Sigmoid colon (tissue), 6 donors: ENCODE measurements at regions not wholly inside any gene's neighbourhood (a gene's known extent, or its start where the extent isn't known, plus 50 kb on each side); places are given as distances from the start of the nearest gene placed in this dataset.
A peak's percentile ranks its signal among the peaks of the same experiment; 100 is the strongest.

ENCODE experiments used
- DNase-seq: peaks from one replicate; pipeline ENCODE4 v3.0.0-alpha.2; 2019
- H3K27ac ChIP-seq, 4 donors: fragments of 200-600 bp; sonication (generic); one replicate each; pipeline ENCODE4 v1.5.1; 2016 to 2019; ENCODE audit warnings: mild to moderate bottlenecking in 1 of 4
- H3K27me3 ChIP-seq, 3 donors: fragments of 200-600 bp; sonication (generic); one replicate each; pipeline ENCODE4 v1.5.1; 2019; ENCODE audit warnings: mild to moderate bottlenecking in 1 of 3
- H3K36me3 ChIP-seq, 4 donors: fragments of 200-600 bp; sonication (generic); one replicate each; pipeline ENCODE4 v1.5.1; 2016 to 2019
- H3K4me1 ChIP-seq, 4 donors: fragments of 200-600 bp; sonication (generic); one replicate each; pipeline ENCODE4 v1.5.1; 2017 to 2019
- H3K4me3 ChIP-seq, 4 donors: fragments of 200-600 bp; sonication (generic); one replicate each; pipeline ENCODE4 v1.5.1; 2017 to 2019; ENCODE audit warnings: mild to moderate bottlenecking in 2 of 4, moderate library complexity in 1 of 4
- H3K9me3 ChIP-seq, 4 donors: fragments of 200-600 bp in 3 of 4; sonication (generic) in 3 of 4; one replicate each; pipeline versions ENCODE4 v1.5.1 to v1.6.1; 2013 to 2019
- CTCF ChIP-seq, 4 experiments: fragments of 450-650 bp in 3 of 4; fragments of 200-600 bp in 1 of 4; IDR thresholded peaks; one replicate each; pipeline ENCODE4 v1.5.1; 2016 to 2019; ENCODE audit warnings: antibody characterized with exemption in 4 of 4, mild to moderate bottlenecking in 3 of 4, moderate library complexity in 2 of 4
- EP300 ChIP-seq, 4 donors: sonication (generic); formaldehyde crosslinking; IDR thresholded peaks; one replicate each; pipeline ENCODE4 v1.6.1; 2017; ENCODE audit warnings: antibody characterized with exemption in 4 of 4
- POLR2A ChIP-seq, 2 donors: fragments of 450-650 bp; IDR thresholded peaks; one replicate each; pipeline ENCODE4 v1.6.1; 2016; ENCODE audit warnings: antibody characterized with exemption in 2 of 2, mild to moderate bottlenecking in 2 of 2, moderate library complexity in 2 of 2
- POLR2AphosphoS5 ChIP-seq, 4 donors: sonication (generic); formaldehyde crosslinking; IDR thresholded peaks; one replicate each; pipeline ENCODE4 v1.6.1; 2017; ENCODE audit warnings: antibody characterized with exemption in 4 of 4
- WGBS, 2 donors: extraction: QIAGEN DNeasy Blood & Tissue Kit; methylation state at CpG; one replicate each; pipeline ENCODE4 v1.1.7; 2013; 5-methylcytosine and 5-hydroxymethylcytosine counted together
- intact Hi-C: fragments of 100-400 bp; cut with DNase I; formaldehyde crosslinking; loops from one replicate; pipeline ENCODE4 v1.15.1; 2023
- donor health status: healthy with polysubstance abuse.
- donor health status: healthy.

- intact Hi-C loops, result loop anchor here (5.0 kb wide), 1 partner anchor 199 kb away; no protein-coding TSS in a partner anchor
- H3K9me3 ChIP-seq, result no peaks in the 10 kb centered on the region
- TF ChIP-seq EP300 (IDR thresholded peaks at IDR 0.05) (no peak), POLR2A (IDR thresholded peaks at IDR 0.05) (no peak), CTCF (IDR thresholded peaks at IDR 0.05) (no peak), POLR2AphosphoS5 (IDR thresholded peaks at IDR 0.05) (no peak)
- H3K27ac ChIP-seq, result no peak overlapping the region
- no peaks in the 10 kb centered on the region for H3K36me3 ChIP-seq
- H3K4me1 ChIP-seq, result no peaks in the 10 kb centered on the region
- no peak overlapping the region for H3K4me3 ChIP-seq
- no peak for DNase-seq
- WGBS, 2 donors, result 86 to 88% methylated on average over 3 of the region's 3 CpGs
- H3K27me3 ChIP-seq, result no peaks in the 10 kb centered on the region
These were observed 94.5 kb upstream of the SHB start for GRCh38 chr9:38163518-38163917.

- Histone ChIP-seq H3K4me1 (no peaks in the 10 kb centered on the region), H3K27ac (no peak overlapping the region), H3K27me3 (no peaks in the 10 kb centered on the region), H3K36me3 (no peaks in the 10 kb centered on the region), H3K9me3 (no peaks in the 10 kb centered on the region), H3K4me3 (no peak overlapping the region)
- TF ChIP-seq POLR2A (IDR thresholded peaks at IDR 0.05) (no peak), POLR2AphosphoS5 (IDR thresholded peaks at IDR 0.05) (no peak), EP300 (IDR thresholded peaks at IDR 0.05) (no peak), CTCF (IDR thresholded peaks at IDR 0.05) (no peak)
- 81 to 86% methylated on average over 11 of the region's 11 CpGs for WGBS, 2 donors
- DNase-seq, result no peak
- intact Hi-C loops, result loop anchor here (5.0 kb wide), 1 partner anchor 200 kb away; no protein-coding TSS in a partner anchor
These were observed 93.5 kb upstream of the SHB start for GRCh38 chr9:38162332-38163211.

- Histone ChIP-seq H3K36me3 (no peaks in the 10 kb centered on the region), H3K4me1 (no peaks in the 10 kb centered on the region), H3K9me3 (no peaks in the 10 kb centered on the region), H3K4me3 (no peak overlapping the region), H3K27ac (no peak overlapping the region), H3K27me3 (no peaks in the 10 kb centered on the region)
- 28 to 48% methylated on average over 9 of the region's 9 CpGs for WGBS, 2 donors
- intact Hi-C loops, result loop anchor here (2.0 to 5.0 kb wide), 2 partner anchors 202 to 248 kb away; no protein-coding TSS in a partner anchor
- TF ChIP-seq CTCF (IDR thresholded peaks at IDR 0.05), result peak; percentile 37 to 77 (median 60)
- no peak for TF ChIP-seq EP300 (IDR thresholded peaks at IDR 0.05)
- peak; percentile 70 for DNase-seq
These were observed 91.7 kb upstream of the SHB start for GRCh38 chr9:38160613-38161215.

- Histone ChIP-seq H3K4me1 (no peaks in the 10 kb centered on the region), H3K27ac (no peak overlapping the region), H3K9me3 (no peaks in the 10 kb centered on the region), H3K4me3 (no peak overlapping the region), H3K27me3 (no peaks in the 10 kb centered on the region), H3K36me3 (no peaks in the 10 kb centered on the region)
- intact Hi-C loops, result no loop called here
- DNase-seq, result peak; percentile 48
- 94 to 95% methylated on average over 3 of the region's 3 CpGs for WGBS, 2 donors
- TF ChIP-seq CTCF (IDR thresholded peaks at IDR 0.05), result no peak
- no peak for TF ChIP-seq POLR2A (IDR thresholded peaks at IDR 0.05)
- TF ChIP-seq POLR2AphosphoS5 (IDR thresholded peaks at IDR 0.05), result no peak
- TF ChIP-seq EP300 (IDR thresholded peaks at IDR 0.05), result no peak
These were observed 90.6 kb upstream of the SHB start for GRCh38 chr9:38159599-38159998.
